Loucy (cell line): ENCODE measurements at regions not wholly inside any gene's neighbourhood (a gene's known extent, or its start where the extent isn't known, plus 50 kb on each side); places are given as distances from the start of the nearest gene placed in this dataset.

ENCODE experiments used
- H2AFZ ChIP-seq: fragments of 200-600 bp; sonication (generic); 2 replicates; pipeline ENCODE4 v1.6.0; 2016; ENCODE audit warnings: antibody characterized with exemption, mild to moderate bottlenecking, low read length, moderate library complexity
- H3F3A ChIP-seq: fragments of 200-600 bp; 2 replicates; pipeline ENCODE4 v1.6.0; 2016; ENCODE audit warnings: antibody characterized with exemption, low read depth, mild to moderate bottlenecking
- H3K27me3 ChIP-seq: fragments of 200-600 bp; sonication (generic); 2 replicates; pipeline ENCODE4 v1.6.1; 2014; ENCODE audit warnings: low read length, mild to moderate bottlenecking; ENCODE audit not compliant: insufficient read depth, poor library complexity, severe bottlenecking
- H3K36me3 ChIP-seq: fragments of 200-600 bp; sonication (generic); 2 replicates; pipeline ENCODE4 v1.6.1; 2016; ENCODE audit warnings: low read length; ENCODE audit not compliant: insufficient read depth
- H3K4me1 ChIP-seq: fragments of 200-600 bp; sonication (generic); 2 replicates; pipeline ENCODE4 v1.5.1; 2014; ENCODE audit warnings: low read length, mild to moderate bottlenecking; ENCODE audit not compliant: insufficient read depth, poor library complexity, severe bottlenecking
- H3K4me2 ChIP-seq: fragments of 200-600 bp; sonication (generic); 2 replicates; pipeline ENCODE4 v1.6.0; 2014; ENCODE audit warnings: antibody characterized with exemption, low read length, low read depth, mild to moderate bottlenecking; ENCODE audit not compliant: poor library complexity, severe bottlenecking
- H3K4me3 ChIP-seq: fragments of 200-600 bp; sonication (generic); 2 replicates; pipeline ENCODE4 v1.5.1; 2014; ENCODE audit warnings: low read length, mild to moderate bottlenecking, mixed read lengths; ENCODE audit not compliant: poor library complexity, severe bottlenecking
- H3K79me2 ChIP-seq: fragments of 200-600 bp; sonication (generic); 2 replicates; pipeline ENCODE4 v1.6.1; 2014; ENCODE audit warnings: low read length; ENCODE audit not compliant: insufficient read depth
- H3K9ac ChIP-seq: fragments of 200-600 bp; sonication (generic); 2 replicates; pipeline ENCODE4 v1.6.0; 2014; ENCODE audit warnings: mild to moderate bottlenecking, low read depth, low read length, moderate library complexity; ENCODE audit not compliant: poor library complexity, severe bottlenecking
- H3K9me2 ChIP-seq: fragments of 200-600 bp; sonication (generic); replicated peaks from 2 replicates; pipeline ENCODE4 v1.6.1; 2016; ENCODE audit warnings: low read depth, low read length, mixed read lengths
- H3K9me3 ChIP-seq: fragments of 200-600 bp; sonication (generic); 2 replicates; pipeline ENCODE4 v1.6.1; 2014; ENCODE audit warnings: mild to moderate bottlenecking, antibody characterized with exemption, low read length, low read depth; ENCODE audit not compliant: insufficient read depth
- H4K20me1 ChIP-seq: fragments of 200-600 bp; sonication (generic); 2 replicates; pipeline ENCODE4 v1.6.0; 2014; ENCODE audit warnings: antibody characterized with exemption, low read length, mild to moderate bottlenecking; ENCODE audit not compliant: insufficient read depth, poor library complexity, severe bottlenecking
- CTCF ChIP-seq: fragments of 200-600 bp; sonication (generic); conservative IDR thresholded peaks from 2 replicates; pipeline ENCODE4 v1.5.1; 2014; ENCODE audit warnings: mild to moderate bottlenecking, antibody characterized with exemption, low read length
- EZH2phosphoT487 ChIP-seq: fragments of 200-600 bp; IDR thresholded peaks from 2 replicates; pipeline ENCODE4 v1.6.1; 2018; ENCODE audit warnings: antibody characterized with exemption, mild to moderate bottlenecking, moderate library complexity, borderline replicate concordance

- no peaks in the 10 kb centered on the region for H3K27me3 ChIP-seq
- H3K79me2 ChIP-seq, result no peaks in the 10 kb centered on the region
- no peak overlapping the region for H3K4me2 ChIP-seq
- H3K9me2 ChIP-seq, result no peaks in the 10 kb centered on the region
- H3K9me3 ChIP-seq, result no peaks in the 10 kb centered on the region; the same call in 1 of the 2 replicates
- H2AFZ ChIP-seq, result no peak overlapping the region
- TF ChIP-seq CTCF, result no peak
- no peak for TF ChIP-seq EZH2phosphoT487
- no peaks in the 10 kb centered on the region for H4K20me1 ChIP-seq
- no peak overlapping the region for H3K4me3 ChIP-seq
- H3K4me1 ChIP-seq, result no peaks in the 10 kb centered on the region
- no peak overlapping the region for H3K9ac ChIP-seq
- no peaks in the 10 kb centered on the region for H3K36me3 ChIP-seq
- no peaks in the 10 kb centered on the region for H3F3A ChIP-seq
Observed at GRCh38 chr11:115924744-115925567, 420.7 kb upstream of the CADM1 start.

- no peaks in the 10 kb centered on the region for H3F3A ChIP-seq
- no peaks in the 10 kb centered on the region for H3K9me2 ChIP-seq
- H3K36me3 ChIP-seq, result no peaks in the 10 kb centered on the region
- no peaks in the 10 kb centered on the region for H3K79me2 ChIP-seq
- no peaks in the 10 kb centered on the region for H3K27me3 ChIP-seq
- no peaks in the 10 kb centered on the region; the same call in 1 of the 2 replicates for H3K9me3 ChIP-seq
- TF ChIP-seq CTCF (no peak), EZH2phosphoT487 (no peak)
- no peaks in the 10 kb centered on the region for H3K4me1 ChIP-seq
- H3K9ac ChIP-seq, result no peak overlapping the region
- no peak overlapping the region for H3K4me2 ChIP-seq
- no peaks in the 10 kb centered on the region for H4K20me1 ChIP-seq
- no peak overlapping the region for H2AFZ ChIP-seq
- H3K4me3 ChIP-seq, result no peak overlapping the region
Observed at GRCh38 chr11:115922876-115923275, 418.7 kb upstream of the CADM1 start.

- Histone ChIP-seq H3F3A (no peaks in the 10 kb centered on the region), H3K4me3 (no peak overlapping the region), H3K9ac (no peak overlapping the region), H2AFZ (no peak overlapping the region), H3K9me2 (no peaks in the 10 kb centered on the region), H3K4me2 (no peak overlapping the region), H3K36me3 (no peaks in the 10 kb centered on the region), H4K20me1 (no peaks in the 10 kb centered on the region), H3K79me2 (no peaks in the 10 kb centered on the region), H3K4me1 (no peaks in the 10 kb centered on the region), H3K27me3 (no peaks in the 10 kb centered on the region), H3K9me3 (no peaks in the 10 kb centered on the region; the same call in 1 of the 2 replicates)
- TF ChIP-seq CTCF (no peak), EZH2phosphoT487 (no peak)
Observed at GRCh38 chr11:115921986-115922385, 417.8 kb upstream of the CADM1 start.
